Activated naive CD4-positive, alpha-beta T cell treated with anti-CD3 and anti-CD28 coated beads for 36 hours (primary cell): ENCODE measurements at regions not wholly inside any gene's neighbourhood (a gene's known extent, or its start where the extent isn't known, plus 50 kb on each side); places are given as distances from the start of the nearest gene placed in this dataset.

Source experiments
- CTCF ChIA-PET: fragments of 350-600 bp; sonication (Branson Sonifier 250); formaldehyde crosslinking; loops from one replicate; lab custom pipeline; 2021; ENCODE audit warnings: antibody characterized with exemption; lab: Charles Lee
- DNase-seq: peaks from one replicate; pipeline ENCODE4 v3.0.0-alpha.2; 2020
- H3K27ac Mint-ChIP-seq: one replicate; pipeline ENCODE4 v1.8.0; 2021; ENCODE audit warnings: mild to moderate bottlenecking, mixed read lengths
- H3K27me3 Mint-ChIP-seq: one replicate; pipeline ENCODE4 v1.8.0; 2021; ENCODE audit warnings: low read depth, mixed read lengths
- H3K36me3 Mint-ChIP-seq: one replicate; pipeline ENCODE4 v1.8.0; 2021; ENCODE audit warnings: low read depth, mixed read lengths
- H3K4me1 Mint-ChIP-seq: one replicate; pipeline ENCODE4 v1.8.0; 2021; ENCODE audit warnings: low read depth, mixed read lengths
- H3K4me3 Mint-ChIP-seq: one replicate; pipeline ENCODE4 v1.8.0; 2021; ENCODE audit warnings: mild to moderate bottlenecking, moderate library complexity, mixed read lengths
- H3K9me3 Mint-ChIP-seq: one replicate; pipeline ENCODE4 v1.8.0; 2021; ENCODE audit warnings: mixed read lengths
- intact Hi-C: fragments of 100-400 bp; cut with micrococcal nuclease; formaldehyde crosslinking; loops from one replicate; pipeline ENCODE4 v1.15.1; 2023

- Mint-ChIP-seq H3K4me3 (no peak overlapping the region), H3K4me1 (no peaks in the 10 kb centered on the region), H3K9me3 (peaks cover 3% of the 10 kb centered on the region), H3K27me3 (no peaks in the 10 kb centered on the region), H3K27ac (no peak overlapping the region), H3K36me3 (no peaks in the 10 kb centered on the region)
- CTCF ChIA-PET, result no interaction called here
- intact Hi-C loops, result no loop called here
- no peak for DNase-seq
These were observed 235.3 kb upstream of the NRSN1 start for GRCh38 chr6:23890543-23891227.

- Mint-ChIP-seq H3K27ac (no peak overlapping the region), H3K27me3 (no peaks in the 10 kb centered on the region), H3K36me3 (no peaks in the 10 kb centered on the region), H3K4me1 (no peaks in the 10 kb centered on the region), H3K4me3 (no peak overlapping the region), H3K9me3 (peaks cover 2% of the 10 kb centered on the region)
- no peak for DNase-seq
- intact Hi-C loops, result no loop called here
- CTCF ChIA-PET, result interaction anchor here (0.6 kb wide), 1 partner anchor 1887 kb away, joined by 3 read pairs; no protein-coding TSS in a partner anchor
These were observed 220.7 kb upstream of the NRSN1 start for GRCh38 chr6:23905133-23905815.

GRCh38 chr6:23910420-23910819, 215.6 kb upstream of the NRSN1 start:
- CTCF ChIA-PET, result no interaction called here
- no peaks in the 10 kb centered on the region for H3K36me3 Mint-ChIP-seq
- no peak for DNase-seq
- peaks cover 2% of the 10 kb centered on the region for H3K9me3 Mint-ChIP-seq
- no peak overlapping the region for H3K4me3 Mint-ChIP-seq
- no peak overlapping the region for H3K27ac Mint-ChIP-seq
- H3K4me1 Mint-ChIP-seq, result no peaks in the 10 kb centered on the region
- no peaks in the 10 kb centered on the region for H3K27me3 Mint-ChIP-seq
- intact Hi-C loops, result no loop called here

GRCh38 chr6:23927935-23928334, 198.1 kb upstream of the NRSN1 start:
- DNase-seq, result no peak
- no peak overlapping the region for H3K4me3 Mint-ChIP-seq
- H3K27me3 Mint-ChIP-seq, result no peaks in the 10 kb centered on the region
- H3K4me1 Mint-ChIP-seq, result no peaks in the 10 kb centered on the region
- CTCF ChIA-PET, result no interaction called here
- intact Hi-C loops, result no loop called here
- no peak overlapping the region for H3K27ac Mint-ChIP-seq
- H3K9me3 Mint-ChIP-seq, result peaks cover 2% of the 10 kb centered on the region
- H3K36me3 Mint-ChIP-seq, result peaks cover 1% of the 10 kb centered on the region

- peaks cover 6% of the 10 kb centered on the region for H3K9me3 Mint-ChIP-seq
- H3K4me3 Mint-ChIP-seq, result no peak overlapping the region
- H3K27ac Mint-ChIP-seq, result no peak overlapping the region
- peaks cover 1% of the 10 kb centered on the region for H3K36me3 Mint-ChIP-seq
- no peaks in the 10 kb centered on the region for H3K4me1 Mint-ChIP-seq
- DNase-seq, result no peak
- intact Hi-C loops, result no loop called here
- H3K27me3 Mint-ChIP-seq, result no peaks in the 10 kb centered on the region
- CTCF ChIA-PET, result no interaction called here
These were observed 196.8 kb upstream of the NRSN1 start for GRCh38 chr6:23929201-23929600.

GRCh38 chr6:23940466-23940865, 185.5 kb upstream of the NRSN1 start:
- no peaks in the 10 kb centered on the region for H3K4me1 Mint-ChIP-seq
- peaks cover 4% of the 10 kb centered on the region for H3K9me3 Mint-ChIP-seq
- CTCF ChIA-PET, result no interaction called here
- H3K27ac Mint-ChIP-seq, result no peak overlapping the region
- H3K4me3 Mint-ChIP-seq, result no peak overlapping the region
- H3K27me3 Mint-ChIP-seq, result peaks cover 3% of the 10 kb centered on the region
- no peaks in the 10 kb centered on the region for H3K36me3 Mint-ChIP-seq
- DNase-seq, result no peak
- intact Hi-C loops, result no loop called here

GRCh38 chr6:23951691-23952090, 174.3 kb upstream of the NRSN1 start:
- no peak overlapping the region for H3K4me3 Mint-ChIP-seq
- no peak for DNase-seq
- H3K27ac Mint-ChIP-seq, result no peak overlapping the region
- no peaks in the 10 kb centered on the region for H3K4me1 Mint-ChIP-seq
- no peaks in the 10 kb centered on the region for H3K9me3 Mint-ChIP-seq
- intact Hi-C loops, result no loop called here
- H3K27me3 Mint-ChIP-seq, result no peaks in the 10 kb centered on the region
- CTCF ChIA-PET, result interaction anchor here (0.6 kb wide), 1 partner anchor 110 kb away, joined by 4 read pairs; no protein-coding TSS in a partner anchor
- H3K36me3 Mint-ChIP-seq, result no peaks in the 10 kb centered on the region

GRCh38 chr6:23952245-23952644, 173.8 kb upstream of the NRSN1 start:
- H3K36me3 Mint-ChIP-seq, result no peaks in the 10 kb centered on the region
- intact Hi-C loops, result no loop called here
- no peaks in the 10 kb centered on the region for H3K9me3 Mint-ChIP-seq
- H3K4me1 Mint-ChIP-seq, result no peaks in the 10 kb centered on the region
- DNase-seq, result no peak
- no peak overlapping the region for H3K27ac Mint-ChIP-seq
- H3K27me3 Mint-ChIP-seq, result no peaks in the 10 kb centered on the region
- H3K4me3 Mint-ChIP-seq, result no peak overlapping the region
- CTCF ChIA-PET, result no interaction called here

GRCh38 chr6:23953976-23954375, 172.0 kb upstream of the NRSN1 start:
- intact Hi-C loops, result no loop called here
- Mint-ChIP-seq H3K36me3 (no peaks in the 10 kb centered on the region), H3K4me1 (no peaks in the 10 kb centered on the region), H3K27ac (no peak overlapping the region), H3K9me3 (no peaks in the 10 kb centered on the region), H3K27me3 (no peaks in the 10 kb centered on the region), H3K4me3 (no peak overlapping the region)
- no peak for DNase-seq
- CTCF ChIA-PET, result interaction anchor here (0.6 kb wide), 1 partner anchor 248 kb away, joined by 4 read pairs; no protein-coding TSS in a partner anchor

GRCh38 chr6:23957017-23957416, 169.0 kb upstream of the NRSN1 start:
- CTCF ChIA-PET, result no interaction called here
- no peaks in the 10 kb centered on the region for H3K36me3 Mint-ChIP-seq
- intact Hi-C loops, result no loop called here

GRCh38 chr6:23964865-23965264, 161.2 kb upstream of the NRSN1 start:
- Mint-ChIP-seq H3K9me3 (peaks cover 4% of the 10 kb centered on the region), H3K36me3 (no peaks in the 10 kb centered on the region), H3K4me3 (no peak overlapping the region), H3K27me3 (no peaks in the 10 kb centered on the region), H3K4me1 (no peaks in the 10 kb centered on the region), H3K27ac (no peak overlapping the region)
- CTCF ChIA-PET, result no interaction called here
- intact Hi-C loops, result no loop called here
- no peak for DNase-seq

More at GRCh38 chr6:23957017-23957416, 169.0 kb upstream of the NRSN1 start:
- DNase-seq, result no peak
- H3K9me3 Mint-ChIP-seq, result no peaks in the 10 kb centered on the region
- no peaks in the 10 kb centered on the region for H3K27me3 Mint-ChIP-seq
- H3K4me1 Mint-ChIP-seq, result no peaks in the 10 kb centered on the region
- H3K27ac Mint-ChIP-seq, result no peak overlapping the region
- H3K4me3 Mint-ChIP-seq, result no peak overlapping the region

GRCh38 chr6:23969344-23969743, 156.7 kb upstream of the NRSN1 start:
- no peaks in the 10 kb centered on the region for H3K27me3 Mint-ChIP-seq
- CTCF ChIA-PET, result no interaction called here
- DNase-seq, result no peak
- H3K4me1 Mint-ChIP-seq, result no peaks in the 10 kb centered on the region
- no peak overlapping the region for H3K27ac Mint-ChIP-seq
- peaks cover 4% of the 10 kb centered on the region for H3K9me3 Mint-ChIP-seq
- no peaks in the 10 kb centered on the region for H3K36me3 Mint-ChIP-seq
- no peak overlapping the region for H3K4me3 Mint-ChIP-seq
- intact Hi-C loops, result no loop called here

- CTCF ChIA-PET, result no interaction called here
- Mint-ChIP-seq H3K36me3 (no peaks in the 10 kb centered on the region), H3K4me1 (no peaks in the 10 kb centered on the region), H3K27me3 (no peaks in the 10 kb centered on the region), H3K27ac (no peak overlapping the region), H3K9me3 (no peaks in the 10 kb centered on the region), H3K4me3 (no peak overlapping the region)
- intact Hi-C loops, result no loop called here
- no peak for DNase-seq
These were observed 148.3 kb upstream of the NRSN1 start for GRCh38 chr6:23977706-23978105.
